Peyer's patch (tissue), 4 donors: ENCODE measurements at regions not wholly inside any gene's neighbourhood (a gene's known extent, or its start where the extent isn't known, plus 50 kb on each side); places are given as distances from the start of the nearest gene placed in this dataset.

Experiments
- DNase-seq, 3 donors: peaks; one replicate each; pipeline ENCODE4 v3.0.0-alpha.2; 2017 to 2019
- H3K27ac ChIP-seq, 4 donors: fragments of 200-600 bp; sonication (generic); one replicate each; pipeline ENCODE4 v1.5.1; 2016 to 2019
- H3K27me3 ChIP-seq, 2 donors: fragments of 200-600 bp; sonication (generic); one replicate each; pipeline ENCODE4 v1.5.1; 2019
- H3K36me3 ChIP-seq, 3 donors: fragments of 200-600 bp; sonication (generic); one replicate each; pipeline ENCODE4 v1.5.1; 2016 to 2019
- H3K4me1 ChIP-seq, 4 donors: fragments of 200-600 bp; sonication (generic); one replicate each; pipeline ENCODE4 v1.5.1; 2016 to 2019
- H3K4me3 ChIP-seq, 4 donors: fragments of 200-600 bp; sonication (generic); 1 replicate in 3 of 4; 2 replicates in 1 of 4; pipeline ENCODE4 v1.5.1; 2016 to 2019; ENCODE audit warnings: mild to moderate bottlenecking in 1 of 4
- H3K9me3 ChIP-seq, 4 donors: fragments of 200-600 bp; sonication (generic); one replicate each; pipeline ENCODE4 v1.5.1; 2016 to 2019; ENCODE audit warnings: mild to moderate bottlenecking in 1 of 4
- CTCF ChIP-seq, 6 experiments: fragments of 450-650 bp in 4 of 6; fragments of 200-600 bp in 2 of 6; sonication (generic) in 1 of 6; IDR thresholded peaks; one replicate each; pipeline ENCODE4 v1.5.1; 2017 to 2019; ENCODE audit warnings: antibody characterized with exemption in 6 of 6, mild to moderate bottlenecking in 3 of 6, moderate library complexity in 1 of 6
- POLR2A ChIP-seq, 2 donors: fragments of 450-650 bp; IDR thresholded peaks; one replicate each; pipeline ENCODE4 v1.5.1; 2017; ENCODE audit warnings: antibody characterized with exemption in 2 of 2, mild to moderate bottlenecking in 2 of 2, moderate library complexity in 2 of 2

GRCh38 chr12:130258863-130259262, 78.8 kb upstream of the PIWIL1 start:
- no peak overlapping the region for H3K27ac ChIP-seq
- H3K9me3 ChIP-seq: no peaks in the 10 kb centered on the region
- DNase-seq: no peak
- H3K4me3 ChIP-seq: no peak overlapping the region
- TF ChIP-seq CTCF (IDR thresholded peaks at IDR 0.05) (no peak), POLR2A (IDR thresholded peaks at IDR 0.05) (no peak)
- no peaks in the 10 kb centered on the region for H3K27me3 ChIP-seq
- no peaks in the 10 kb centered on the region for H3K4me1 ChIP-seq
- H3K36me3 ChIP-seq: no peaks in the 10 kb centered on the region

DNA sequence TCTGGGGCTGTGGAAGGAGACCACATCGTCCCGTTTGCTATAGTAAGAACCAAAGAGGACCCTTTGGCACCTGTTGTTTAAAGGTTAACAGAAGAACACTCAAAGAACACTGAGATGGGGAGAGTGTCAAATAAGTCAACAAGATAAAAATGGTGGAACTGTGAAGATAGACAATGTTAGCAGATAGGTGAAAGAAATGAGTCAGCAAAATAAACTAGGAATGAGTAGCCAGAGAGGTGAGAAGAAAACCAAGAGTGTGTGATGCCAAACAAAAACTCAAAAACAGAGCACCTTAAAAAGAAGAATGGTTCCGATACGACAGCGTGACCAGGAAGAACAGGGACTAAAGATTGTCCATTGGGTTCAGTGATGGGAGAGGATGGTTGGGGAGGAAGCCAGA, 74.7 kb upstream of the PIWIL1 start:
- Histone ChIP-seq H3K36me3 (no peaks in the 10 kb centered on the region), H3K4me3 (no peak overlapping the region), H3K4me1 (no peaks in the 10 kb centered on the region), H3K27me3 (no peaks in the 10 kb centered on the region), H3K9me3 (no peaks in the 10 kb centered on the region), H3K27ac (no peak overlapping the region)
- DNase-seq: no peak
- no peak for TF ChIP-seq POLR2A (IDR thresholded peaks at IDR 0.05)
- no peak for TF ChIP-seq CTCF (IDR thresholded peaks at IDR 0.05)

DNA sequence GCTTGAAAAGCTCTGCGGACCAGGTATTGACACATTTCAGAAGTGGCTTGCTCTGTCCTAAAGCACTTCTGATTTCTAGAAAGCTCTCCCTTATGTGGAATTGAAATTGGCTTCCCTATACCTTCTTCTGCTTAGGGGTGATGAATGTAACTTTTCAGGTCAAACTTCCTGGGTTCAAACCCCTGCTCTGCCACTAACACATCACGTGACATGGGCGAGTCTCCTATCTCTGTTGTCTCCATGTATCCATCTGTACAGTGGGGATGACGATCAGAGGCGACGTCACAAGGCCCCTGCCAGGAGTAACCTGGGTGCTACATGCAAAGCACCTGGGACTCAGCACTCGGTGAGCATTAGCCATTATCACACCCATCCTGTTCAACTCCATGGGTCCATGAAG, 73.7 kb upstream of the PIWIL1 start:
- Histone ChIP-seq H3K27me3 (no peaks in the 10 kb centered on the region), H3K27ac (no peak overlapping the region), H3K36me3 (no peaks in the 10 kb centered on the region), H3K4me3 (no peak overlapping the region), H3K9me3 (no peaks in the 10 kb centered on the region), H3K4me1 (no peaks in the 10 kb centered on the region)
- TF ChIP-seq POLR2A (IDR thresholded peaks at IDR 0.05) (no peak), CTCF (IDR thresholded peaks at IDR 0.05) (no peak)
- no peak for DNase-seq

DNA sequence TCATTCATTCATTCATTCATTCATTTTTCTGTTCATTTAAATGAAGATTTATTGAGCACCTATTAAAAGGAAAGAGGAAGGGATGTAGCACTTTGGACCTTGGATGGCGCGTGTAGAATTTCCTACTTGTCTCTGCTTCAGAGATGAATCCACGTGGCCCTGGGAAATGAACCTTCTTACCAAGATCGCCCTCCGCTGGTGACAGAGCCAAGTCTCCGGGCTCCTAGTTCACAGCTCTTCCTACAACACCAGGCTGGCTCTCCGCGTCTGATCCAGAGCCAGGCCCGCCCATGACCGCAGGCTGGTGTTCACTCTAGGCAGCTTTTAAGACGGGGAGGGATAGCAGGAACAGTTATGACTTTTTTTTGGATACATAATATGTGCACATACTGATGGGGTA, 70.9 kb upstream of the PIWIL1 start:
- no peaks in the 10 kb centered on the region for H3K36me3 ChIP-seq
- DNase-seq: no peak
- H3K9me3 ChIP-seq: no peaks in the 10 kb centered on the region
- no peaks in the 10 kb centered on the region for H3K4me1 ChIP-seq
- no peak overlapping the region for H3K4me3 ChIP-seq
- TF ChIP-seq POLR2A (IDR thresholded peaks at IDR 0.05) (no peak), CTCF (IDR thresholded peaks at IDR 0.05) (no peak)
- H3K27ac ChIP-seq: no peak overlapping the region
- no peaks in the 10 kb centered on the region for H3K27me3 ChIP-seq

DNA sequence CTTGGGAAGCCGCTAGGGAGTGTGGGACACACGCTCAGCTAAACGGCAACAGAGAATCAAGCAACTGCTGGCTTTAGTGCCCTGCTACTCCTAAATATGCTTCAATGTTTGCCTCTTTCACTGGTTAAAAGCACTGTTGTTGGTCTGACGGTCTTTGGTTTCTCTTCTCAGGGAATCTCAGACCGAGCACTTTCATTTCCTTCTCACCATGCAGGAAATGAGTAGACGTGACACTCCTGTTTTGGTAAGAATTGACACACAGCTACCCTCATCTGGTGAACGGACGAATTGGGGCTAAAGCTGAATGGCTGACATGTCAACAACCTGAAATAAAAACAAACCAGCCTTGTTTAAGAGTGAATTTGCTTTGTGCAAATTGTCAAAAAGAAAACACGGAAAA, 57.5 kb upstream of the PIWIL1 start:
- DNase-seq: no peak
- no peak overlapping the region for H3K27ac ChIP-seq
- no peaks in the 10 kb centered on the region for H3K4me1 ChIP-seq
- no peak overlapping the region for H3K4me3 ChIP-seq
- no peaks in the 10 kb centered on the region for H3K27me3 ChIP-seq
- no peaks in the 10 kb centered on the region for H3K9me3 ChIP-seq
- no peaks in the 10 kb centered on the region for H3K36me3 ChIP-seq
- no peak for TF ChIP-seq POLR2A (IDR thresholded peaks at IDR 0.05)
- no peak for TF ChIP-seq CTCF (IDR thresholded peaks at IDR 0.05)

- no peak for DNase-seq
- H3K9me3 ChIP-seq: no peaks in the 10 kb centered on the region
- TF ChIP-seq CTCF (IDR thresholded peaks at IDR 0.05) (no peak), POLR2A (IDR thresholded peaks at IDR 0.05) (no peak)
- H3K4me1 ChIP-seq: no peaks in the 10 kb centered on the region
- no peaks in the 10 kb centered on the region for H3K36me3 ChIP-seq
- no peak overlapping the region for H3K27ac ChIP-seq
- H3K27me3 ChIP-seq: no peaks in the 10 kb centered on the region
- H3K4me3 ChIP-seq: no peak overlapping the region
Measured at GRCh38 chr12:130280742-130281141, 56.9 kb upstream of the PIWIL1 start.
